ENCODE measurements at regions not wholly inside any gene's neighbourhood (a gene's known extent, or its start where the extent isn't known, plus 50 kb on each side); places are given as distances from the start of the nearest gene placed in this dataset.

GRCh38 chr4:156252358-156252921 is 298.8 kb upstream of the CTSO start:
- H3K4me1 ChIP-seq (ENCODE audit: control insufficient read depth, insufficient read depth, low read length), result peaks cover 5% of the 10 kb centered on the region
- no peaks in the 10 kb centered on the region for H3K27me3 ChIP-seq (ENCODE audit: control insufficient read depth, insufficient read depth, low read length)
- H3K36me3 ChIP-seq (ENCODE audit: insufficient read depth, low read length), result no peaks in the 10 kb centered on the region
- H3K9me3 ChIP-seq (replicated peaks; ENCODE audit: low read length), result no peaks in the 10 kb centered on the region
- no peak overlapping the region for H3K4me3 ChIP-seq (ENCODE audit: low read length)
- H3K4me2 ChIP-seq (ENCODE audit: low read length), result no peak overlapping the region
- H3K9ac ChIP-seq (ENCODE audit: low read depth, low read length), result no peak overlapping the region

GRCh38 chr4:156251373-156252065 is 297.9 kb upstream of the CTSO start:
- no peaks in the 10 kb centered on the region for H3K27me3 ChIP-seq (ENCODE audit: control insufficient read depth, insufficient read depth, low read length)
- no peak overlapping the region for H3K9ac ChIP-seq (ENCODE audit: low read depth, low read length)
- H3K36me3 ChIP-seq (ENCODE audit: insufficient read depth, low read length), result no peaks in the 10 kb centered on the region
- no peaks in the 10 kb centered on the region for H3K9me3 ChIP-seq (replicated peaks; ENCODE audit: low read length)
- H3K4me2 ChIP-seq (ENCODE audit: low read length), result no peak overlapping the region
- no peak overlapping the region for H3K4me3 ChIP-seq (ENCODE audit: low read length)
- H3K4me1 ChIP-seq (ENCODE audit: control insufficient read depth, insufficient read depth, low read length), result peaks cover 5% of the 10 kb centered on the region

- no peaks in the 10 kb centered on the region for H3K36me3 ChIP-seq (ENCODE audit: insufficient read depth, low read length)
- no peaks in the 10 kb centered on the region for H3K27me3 ChIP-seq (ENCODE audit: control insufficient read depth, insufficient read depth, low read length)
- no peak overlapping the region for H3K9ac ChIP-seq (ENCODE audit: low read depth, low read length)
- H3K4me3 ChIP-seq (ENCODE audit: low read length), result no peak overlapping the region
- H3K4me2 ChIP-seq (ENCODE audit: low read length), result no peak overlapping the region
- H3K4me1 ChIP-seq (ENCODE audit: control insufficient read depth, insufficient read depth, low read length), result peaks cover 5% of the 10 kb centered on the region
- H3K9me3 ChIP-seq (replicated peaks; ENCODE audit: low read length), result no peaks in the 10 kb centered on the region
Measured at GRCh38 chr4:156248917-156249316, 295.3 kb upstream of the CTSO start.

DNA sequence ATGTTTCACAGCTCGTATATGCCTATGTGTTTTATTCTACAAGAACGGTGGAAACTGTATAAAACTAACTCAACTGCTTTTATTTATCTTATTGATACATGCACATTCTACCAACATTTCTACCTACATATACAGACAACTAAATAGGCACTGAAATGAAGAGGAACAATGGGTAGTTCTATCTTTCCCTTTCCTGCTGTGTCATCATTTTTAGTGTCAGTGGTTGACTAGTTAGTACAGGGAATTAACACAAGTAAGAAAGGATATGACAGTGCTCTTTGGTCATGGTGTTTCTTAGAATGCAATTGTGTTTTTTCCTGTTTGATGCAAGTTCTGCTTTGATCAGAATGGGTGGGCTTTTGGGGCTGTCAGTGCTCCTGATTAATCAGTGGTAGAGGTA is 293.8 kb upstream of the CTSO start:
- Histone ChIP-seq H3K9ac (ENCODE audit: low read depth, low read length) (no peak overlapping the region), H3K27me3 (ENCODE audit: control insufficient read depth, insufficient read depth, low read length) (no peaks in the 10 kb centered on the region), H3K4me3 (ENCODE audit: low read length) (no peak overlapping the region), H3K4me2 (ENCODE audit: low read length) (no peak overlapping the region), H3K4me1 (ENCODE audit: control insufficient read depth, insufficient read depth, low read length) (peaks cover 3% of the 10 kb centered on the region), H3K9me3 (replicated peaks; ENCODE audit: low read length) (no peaks in the 10 kb centered on the region), H3K36me3 (ENCODE audit: insufficient read depth, low read length) (no peaks in the 10 kb centered on the region)

GRCh38 chr4:156243015-156243414 is 289.3 kb upstream of the CTSO start:
- Histone ChIP-seq H3K9ac (ENCODE audit: low read depth, low read length) (no peak overlapping the region), H3K36me3 (ENCODE audit: insufficient read depth, low read length) (no peaks in the 10 kb centered on the region), H3K27me3 (ENCODE audit: control insufficient read depth, insufficient read depth, low read length) (no peaks in the 10 kb centered on the region), H3K4me2 (ENCODE audit: low read length) (no peak overlapping the region), H3K4me3 (ENCODE audit: low read length) (no peak overlapping the region), H3K4me1 (ENCODE audit: control insufficient read depth, insufficient read depth, low read length) (no peaks in the 10 kb centered on the region), H3K9me3 (replicated peaks; ENCODE audit: low read length) (no peaks in the 10 kb centered on the region)

- Histone ChIP-seq H3K27me3 (ENCODE audit: control insufficient read depth, insufficient read depth, low read length) (no peaks in the 10 kb centered on the region), H3K4me1 (ENCODE audit: control insufficient read depth, insufficient read depth, low read length) (no peaks in the 10 kb centered on the region), H3K9ac (ENCODE audit: low read depth, low read length) (no peak overlapping the region), H3K4me2 (ENCODE audit: low read length) (no peak overlapping the region), H3K36me3 (ENCODE audit: insufficient read depth, low read length) (no peaks in the 10 kb centered on the region), H3K9me3 (replicated peaks; ENCODE audit: low read length) (no peaks in the 10 kb centered on the region), H3K4me3 (ENCODE audit: low read length) (no peak overlapping the region)
Measured at GRCh38 chr4:156242390-156242789, 288.7 kb upstream of the CTSO start.

- Histone ChIP-seq H3K9me3 (replicated peaks; ENCODE audit: low read length) (no peaks in the 10 kb centered on the region), H3K4me3 (ENCODE audit: low read length) (no peak overlapping the region), H3K4me2 (ENCODE audit: low read length) (no peak overlapping the region), H3K9ac (ENCODE audit: low read depth, low read length) (no peak overlapping the region), H3K4me1 (ENCODE audit: control insufficient read depth, insufficient read depth, low read length) (no peaks in the 10 kb centered on the region), H3K36me3 (ENCODE audit: insufficient read depth, low read length) (no peaks in the 10 kb centered on the region), H3K27me3 (ENCODE audit: control insufficient read depth, insufficient read depth, low read length) (no peaks in the 10 kb centered on the region)
Measured at GRCh38 chr4:156241896-156242295, 288.2 kb upstream of the CTSO start.

GRCh38 chr4:156238171-156238570 is 284.5 kb upstream of the CTSO start:
- H3K4me3 ChIP-seq (ENCODE audit: low read length), result no peak overlapping the region
- no peak overlapping the region for H3K9ac ChIP-seq (ENCODE audit: low read depth, low read length)
- H3K27me3 ChIP-seq (ENCODE audit: control insufficient read depth, insufficient read depth, low read length), result no peaks in the 10 kb centered on the region
- no peak overlapping the region for H3K4me2 ChIP-seq (ENCODE audit: low read length)
- H3K4me1 ChIP-seq (ENCODE audit: control insufficient read depth, insufficient read depth, low read length), result no peaks in the 10 kb centered on the region
- no peaks in the 10 kb centered on the region for H3K36me3 ChIP-seq (ENCODE audit: insufficient read depth, low read length)
- no peaks in the 10 kb centered on the region for H3K9me3 ChIP-seq (replicated peaks; ENCODE audit: low read length)

DNA sequence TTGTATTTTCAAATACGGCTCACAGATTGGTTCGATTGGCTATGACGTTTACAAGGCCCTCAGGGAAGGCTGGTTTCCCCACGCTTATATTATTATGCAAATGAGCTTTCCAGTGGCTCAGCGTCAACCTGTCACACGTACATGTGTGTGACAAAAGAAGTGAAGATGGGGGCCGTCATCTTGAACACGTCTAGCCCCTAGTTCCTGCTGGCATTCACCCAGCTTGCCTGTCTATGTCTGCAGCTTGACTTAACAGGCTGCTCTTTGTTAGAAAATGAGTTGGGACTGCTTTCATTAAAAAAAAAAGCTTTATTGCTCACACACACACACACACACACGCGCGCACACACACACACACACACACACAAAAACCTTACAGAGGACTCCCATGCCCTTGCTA is 283.6 kb upstream of the CTSO start:
- no peak overlapping the region for H3K4me3 ChIP-seq (ENCODE audit: low read length)

GRCh38 chr4:156230176-156230575 is 276.5 kb upstream of the CTSO start:
- Histone ChIP-seq H3K4me1 (ENCODE audit: control insufficient read depth, insufficient read depth, low read length) (no peaks in the 10 kb centered on the region), H3K27me3 (ENCODE audit: control insufficient read depth, insufficient read depth, low read length) (no peaks in the 10 kb centered on the region), H3K9ac (ENCODE audit: low read depth, low read length) (no peak overlapping the region), H3K4me3 (ENCODE audit: low read length) (no peak overlapping the region), H3K9me3 (replicated peaks; ENCODE audit: low read length) (no peaks in the 10 kb centered on the region), H3K4me2 (ENCODE audit: low read length) (no peak overlapping the region), H3K36me3 (ENCODE audit: insufficient read depth, low read length) (no peaks in the 10 kb centered on the region)

More for the DNA sequence above, 283.6 kb upstream of the CTSO start:
- Histone ChIP-seq H3K36me3 (ENCODE audit: insufficient read depth, low read length) (no peaks in the 10 kb centered on the region), H3K27me3 (ENCODE audit: control insufficient read depth, insufficient read depth, low read length) (no peaks in the 10 kb centered on the region), H3K9me3 (replicated peaks; ENCODE audit: low read length) (no peaks in the 10 kb centered on the region), H3K4me1 (ENCODE audit: control insufficient read depth, insufficient read depth, low read length) (no peaks in the 10 kb centered on the region), H3K4me2 (ENCODE audit: low read length) (no peak overlapping the region), H3K9ac (ENCODE audit: low read depth, low read length) (no peak overlapping the region)

DNA sequence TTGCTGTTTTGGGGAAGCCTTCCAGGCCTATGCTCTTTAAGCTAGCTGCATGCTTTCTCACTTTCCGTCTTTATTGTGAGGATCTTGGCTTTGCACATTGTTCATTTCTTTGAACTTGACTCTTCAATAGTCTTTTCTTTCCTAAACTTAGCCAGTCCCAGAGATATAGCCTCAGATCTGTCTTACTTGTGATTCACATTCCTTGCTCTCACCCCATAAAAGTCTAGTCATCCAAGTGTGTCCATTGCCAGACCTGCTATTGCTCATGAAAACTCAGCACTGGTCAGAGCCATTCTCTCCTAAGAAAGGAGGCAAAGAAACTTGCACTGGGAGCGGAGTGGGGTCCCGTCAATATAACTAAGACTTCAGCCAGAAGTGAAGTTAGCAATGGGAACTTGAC is 275.0 kb upstream of the CTSO start:
- H3K27me3 ChIP-seq (ENCODE audit: control insufficient read depth, insufficient read depth, low read length), result no peaks in the 10 kb centered on the region
- H3K9me3 ChIP-seq (replicated peaks; ENCODE audit: low read length), result no peaks in the 10 kb centered on the region
- no peaks in the 10 kb centered on the region for H3K36me3 ChIP-seq (ENCODE audit: insufficient read depth, low read length)
- no peak overlapping the region for H3K9ac ChIP-seq (ENCODE audit: low read depth, low read length)
- no peak overlapping the region for H3K4me3 ChIP-seq (ENCODE audit: low read length)
- no peak overlapping the region for H3K4me2 ChIP-seq (ENCODE audit: low read length)
- no peaks in the 10 kb centered on the region for H3K4me1 ChIP-seq (ENCODE audit: control insufficient read depth, insufficient read depth, low read length)

DNA sequence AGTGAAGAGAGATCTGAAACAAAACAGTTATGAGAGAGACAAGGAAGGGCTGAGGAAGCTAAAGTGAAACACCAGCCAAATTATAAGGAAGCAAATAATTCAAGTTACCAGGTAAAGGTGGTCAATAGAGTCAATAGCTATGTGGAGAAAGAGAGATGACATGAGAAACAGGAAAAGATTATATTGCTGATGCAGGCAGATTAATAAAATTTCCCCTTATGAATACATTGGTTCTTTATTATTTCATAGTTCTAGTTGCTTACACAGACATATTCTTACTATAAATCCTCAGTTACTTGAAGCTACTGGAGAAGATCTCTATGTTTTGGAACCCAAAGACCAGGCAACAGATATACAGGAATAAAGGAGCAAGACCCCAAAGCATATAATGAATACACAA is 273.7 kb upstream of the CTSO start:
- no peaks in the 10 kb centered on the region for H3K36me3 ChIP-seq (ENCODE audit: insufficient read depth, low read length)
- H3K9ac ChIP-seq (ENCODE audit: low read depth, low read length), result no peak overlapping the region
- H3K4me1 ChIP-seq (ENCODE audit: control insufficient read depth, insufficient read depth, low read length), result no peaks in the 10 kb centered on the region
- no peak overlapping the region for H3K4me2 ChIP-seq (ENCODE audit: low read length)
- no peaks in the 10 kb centered on the region for H3K27me3 ChIP-seq (ENCODE audit: control insufficient read depth, insufficient read depth, low read length)
- no peaks in the 10 kb centered on the region for H3K9me3 ChIP-seq (replicated peaks; ENCODE audit: low read length)
- no peak overlapping the region for H3K4me3 ChIP-seq (ENCODE audit: low read length)
